Spleen (tissue), 7 donors: ENCODE measurements at regions not wholly inside any gene's neighbourhood (a gene's known extent, or its start where the extent isn't known, plus 50 kb on each side); places are given as distances from the start of the nearest gene placed in this dataset.

ENCODE experiments used
- CTCF ChIP-seq, 11 experiments: fragments of 200-600 bp in 7 of 11; fragments of 450-650 bp in 4 of 11; sonication (generic) in 4 of 11; IDR thresholded peaks in 8 of 11; conservative IDR thresholded peaks in 3 of 11; 1 replicate in 7 of 11; 2 replicates in 4 of 11; pipeline versions ENCODE4 v1.4.0 to v1.8.0; 2016 to 2021; ENCODE audit warnings: antibody characterized with exemption in 11 of 11, inconsistent platforms in 4 of 11, mild to moderate bottlenecking in 1 of 11
- POLR2A ChIP-seq, 3 donors: fragments of 450-650 bp; IDR thresholded peaks; one replicate each; pipeline ENCODE4 v1.5.1; 2017; ENCODE audit warnings: antibody characterized with exemption in 3 of 3, mild to moderate bottlenecking in 1 of 3
- POLR2AphosphoS5 ChIP-seq, 3 donors: sonication (generic); formaldehyde crosslinking; IDR thresholded peaks; one replicate each; pipeline ENCODE4 v1.5.1; 2017; ENCODE audit warnings: antibody characterized with exemption in 3 of 3
- donor health status: DM: no; HTN: no; CAD: no; lungs with moderate emphysema.
- donor health status: DM: no; HTN: no; CAD: no.
- donor health status: DM: no; HTN: no; CAD: no.

GRCh38 chr3:30306896-30307295 is 299.5 kb upstream of the TGFBR2 start:
- TF ChIP-seq POLR2A (IDR thresholded peaks at IDR 0.05), result no peak
- no peak for TF ChIP-seq CTCF (IDR thresholded peaks at IDR 0.05 in 8 of 11, conservative IDR thresholded peaks at IDR 0.05 in 3 of 11)
- TF ChIP-seq POLR2AphosphoS5 (IDR thresholded peaks at IDR 0.05), result no peak
